Spleen (tissue), 11 donors: ENCODE measurements at regions not wholly inside any gene's neighbourhood (a gene's known extent, or its start where the extent isn't known, plus 50 kb on each side); places are given as distances from the start of the nearest gene placed in this dataset.

Experiments
- DNase-seq: peaks from one replicate; pipeline ENCODE4 v3.0.0-alpha.2; 2020
- H3K27ac ChIP-seq, 8 donors: fragments of 200-600 bp; sonication (generic) in 7 of 8; 1 replicate in 4 of 8; 2 replicates in 4 of 8; pipeline versions ENCODE4 v1.5.0 to v1.8.0; 2016 to 2021; ENCODE audit warnings: inconsistent platforms in 4 of 8, mild to moderate bottlenecking in 4 of 8, moderate library complexity in 1 of 8
- H3K27me3 ChIP-seq, 7 donors: fragments of 200-600 bp; sonication (generic) in 6 of 7; replicated peaks in 1 of 7; 1 replicate in 4 of 7; 2 replicates in 3 of 7; pipeline versions ENCODE4 v1.5.0 to v1.8.0; 2016 to 2021; ENCODE audit warnings: inconsistent platforms in 3 of 7, mild to moderate bottlenecking in 1 of 7
- H3K36me3 ChIP-seq, 6 donors: fragments of 200-600 bp; sonication (generic) in 5 of 6; 1 replicate in 4 of 6; 2 replicates in 2 of 6; pipeline versions ENCODE4 v1.5.0 to v1.8.0; 2016 to 2021; ENCODE audit warnings: inconsistent platforms in 2 of 6
- H3K4me1 ChIP-seq, 6 donors: fragments of 200-600 bp; sonication (generic) in 5 of 6; 1 replicate in 3 of 6; 2 replicates in 3 of 6; pipeline versions ENCODE4 v1.5.0 to v1.8.0; 2016 to 2021; ENCODE audit warnings: inconsistent platforms in 3 of 6
- H3K4me3 ChIP-seq, 8 donors: fragments of 200-600 bp; sonication (generic) in 7 of 8; 1 replicate in 4 of 8; 2 replicates in 4 of 8; pipeline versions ENCODE4 v1.5.0 to v1.8.0; 2016 to 2021; ENCODE audit warnings: inconsistent platforms in 4 of 8, mild to moderate bottlenecking in 4 of 8, moderate library complexity in 2 of 8
- H3K9me3 ChIP-seq, 8 donors: fragments of 200-600 bp; sonication (generic) in 7 of 8; 1 replicate in 4 of 8; 2 replicates in 4 of 8; pipeline versions ENCODE4 v1.5.0 to v1.8.0; 2016 to 2021; ENCODE audit warnings: inconsistent platforms in 4 of 8
- POLR2A ChIP-seq, 3 donors: fragments of 450-650 bp; IDR thresholded peaks; one replicate each; pipeline ENCODE4 v1.5.1; 2017; ENCODE audit warnings: antibody characterized with exemption in 3 of 3, mild to moderate bottlenecking in 1 of 3
- POLR2AphosphoS5 ChIP-seq, 3 donors: sonication (generic); formaldehyde crosslinking; IDR thresholded peaks; one replicate each; pipeline ENCODE4 v1.5.1; 2017; ENCODE audit warnings: antibody characterized with exemption in 3 of 3
- WGBS, 5 donors: extraction: QIAGEN DNeasy Blood & Tissue Kit in 3 of 5; methylation state at CpG; one replicate each; pipeline versions ENCODE4 v1.1.5 to v1.1.7; 2013 to 2018; 5-methylcytosine and 5-hydroxymethylcytosine counted together
- intact Hi-C: fragments of 100-400 bp; cut with DNase I; formaldehyde crosslinking; loops from one replicate; pipeline ENCODE4 v1.15.0; 2023; ENCODE audit warnings: low total_unique reads
- TF ChIP-seq, protein P1 (sequence below), 11 experiments: fragments of 200-600 bp in 7 of 11; fragments of 450-650 bp in 4 of 11; sonication (generic) in 4 of 11; IDR thresholded peaks in 8 of 11; conservative IDR thresholded peaks in 3 of 11; 1 replicate in 7 of 11; 2 replicates in 4 of 11; pipeline versions ENCODE4 v1.4.0 to v1.8.0; 2016 to 2021; ENCODE audit warnings: antibody characterized with exemption in 11 of 11, inconsistent platforms in 4 of 11, mild to moderate bottlenecking in 1 of 11
- donor health status: healthy with polysubstance abuse.
- donor health status: DM: no; HTN: no; CAD: no; lungs with moderate emphysema.
- donor health status: DM: no; HTN: no; CAD: no.
- donor health status: Bipolar disorder and iron deficiency.
- donor health status: healthy.
- donor health status: DM: no; HTN: no; CAD: no.
- donor health status: DM: yes; HTN: yes; CAD: no.

DNA sequence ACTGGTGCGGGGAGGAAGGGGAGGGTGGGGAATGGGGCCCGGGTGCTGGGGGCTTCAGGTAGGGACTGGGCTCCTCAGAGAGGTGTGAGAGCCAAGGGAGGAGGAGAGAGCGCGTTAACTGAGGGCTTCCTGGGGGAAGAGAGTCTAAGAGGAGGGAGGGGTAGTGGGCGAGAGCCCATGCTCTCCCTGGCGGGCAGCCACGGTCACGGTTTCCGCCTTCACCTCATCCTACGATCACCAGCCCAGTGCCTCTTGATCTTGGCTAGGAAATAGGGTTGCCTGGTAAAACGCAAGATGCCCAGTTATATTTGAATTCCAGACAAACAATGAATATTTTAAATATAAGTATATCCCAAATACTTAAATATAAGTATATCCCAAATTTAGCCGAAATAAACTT, 60.8 kb upstream of the GRPEL1 start:
- intact Hi-C loops, result no loop called here

GRCh38 chr4:7128234-7128633, 60.4 kb upstream of the GRPEL1 start:
- intact Hi-C loops, result no loop called here
- H3K9me3 ChIP-seq, result peaks cover 0 to 6% (median 3%) of the 10 kb centered on the region in 8 donors
- no peak for TF ChIP-seq POLR2AphosphoS5 (IDR thresholded peaks at IDR 0.05)
- TF ChIP-seq, protein P1, sequence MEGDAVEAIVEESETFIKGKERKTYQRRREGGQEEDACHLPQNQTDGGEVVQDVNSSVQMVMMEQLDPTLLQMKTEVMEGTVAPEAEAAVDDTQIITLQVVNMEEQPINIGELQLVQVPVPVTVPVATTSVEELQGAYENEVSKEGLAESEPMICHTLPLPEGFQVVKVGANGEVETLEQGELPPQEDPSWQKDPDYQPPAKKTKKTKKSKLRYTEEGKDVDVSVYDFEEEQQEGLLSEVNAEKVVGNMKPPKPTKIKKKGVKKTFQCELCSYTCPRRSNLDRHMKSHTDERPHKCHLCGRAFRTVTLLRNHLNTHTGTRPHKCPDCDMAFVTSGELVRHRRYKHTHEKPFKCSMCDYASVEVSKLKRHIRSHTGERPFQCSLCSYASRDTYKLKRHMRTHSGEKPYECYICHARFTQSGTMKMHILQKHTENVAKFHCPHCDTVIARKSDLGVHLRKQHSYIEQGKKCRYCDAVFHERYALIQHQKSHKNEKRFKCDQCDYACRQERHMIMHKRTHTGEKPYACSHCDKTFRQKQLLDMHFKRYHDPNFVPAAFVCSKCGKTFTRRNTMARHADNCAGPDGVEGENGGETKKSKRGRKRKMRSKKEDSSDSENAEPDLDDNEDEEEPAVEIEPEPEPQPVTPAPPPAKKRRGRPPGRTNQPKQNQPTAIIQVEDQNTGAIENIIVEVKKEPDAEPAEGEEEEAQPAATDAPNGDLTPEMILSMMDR (IDR thresholded peaks at IDR 0.05 in 8 of 11, conservative IDR thresholded peaks at IDR 0.05 in 3 of 11), result no peak
- no peak for TF ChIP-seq POLR2A (IDR thresholded peaks at IDR 0.05)
- no peak overlapping the region for H3K27ac ChIP-seq
- H3K36me3 ChIP-seq, result no peaks in the 10 kb centered on the region
- no peak for DNase-seq
- no peak overlapping the region for H3K4me3 ChIP-seq
- WGBS, 5 donors, result 75 to 84% (median 81%) methylated on average over 8 of the region's 8 CpGs
- peaks cover 0 to 2% (median 0%) of the 10 kb centered on the region in 7 donors for H3K27me3 ChIP-seq
- H3K4me1 ChIP-seq, result no peaks in the 10 kb centered on the region

More for the DNA sequence above, 60.8 kb upstream of the GRPEL1 start:
- TF ChIP-seq POLR2AphosphoS5 (IDR thresholded peaks at IDR 0.05) (no peak), POLR2A (IDR thresholded peaks at IDR 0.05) (no peak)
- TF ChIP-seq, protein P1 (IDR thresholded peaks at IDR 0.05 in 8 of 11, conservative IDR thresholded peaks at IDR 0.05 in 3 of 11), result no peak
- Histone ChIP-seq H3K4me1 (no peaks in the 10 kb centered on the region), H3K36me3 (no peaks in the 10 kb centered on the region), H3K4me3 (no peak overlapping the region), H3K27ac (no peak overlapping the region), H3K9me3 (peaks cover 0 to 8% (median 3%) of the 10 kb centered on the region in 8 donors), H3K27me3 (no peaks in the 10 kb centered on the region)
- WGBS, 5 donors, result 86 to 92% (median 87%) methylated on average over 12 of the region's 12 CpGs
- no peak for DNase-seq

DNA sequence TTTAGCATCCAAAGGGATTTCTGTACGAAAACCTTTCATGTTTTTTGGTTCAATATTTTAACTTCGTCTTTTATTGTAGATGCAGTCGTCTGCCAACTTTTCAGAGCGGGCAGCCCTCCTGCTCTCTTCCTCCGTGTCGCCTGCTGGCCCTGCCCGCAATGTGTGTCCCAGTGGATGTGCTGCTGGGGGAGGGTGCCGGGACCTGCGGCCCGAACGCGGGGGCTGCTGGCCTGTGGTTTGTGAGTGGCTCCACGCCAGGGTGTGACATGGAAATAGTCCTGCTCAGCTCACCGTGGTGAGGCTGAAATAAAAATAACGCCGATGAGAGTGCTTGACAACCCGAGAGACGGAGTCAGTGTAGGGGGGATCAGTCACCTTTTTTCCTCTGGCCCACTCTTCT, 59.7 kb upstream of the GRPEL1 start:
- intact Hi-C loops, result no loop called here
- peaks cover 0 to 8% (median 0%) of the 10 kb centered on the region in 7 donors for H3K27me3 ChIP-seq
- 75 to 83% (median 81%) methylated on average over 18 of the region's 18 CpGs for WGBS, 5 donors
- no peaks in the 10 kb centered on the region for H3K36me3 ChIP-seq
- H3K4me3 ChIP-seq, result no peak overlapping the region
- TF ChIP-seq POLR2A (IDR thresholded peaks at IDR 0.05) (no peak), POLR2AphosphoS5 (IDR thresholded peaks at IDR 0.05) (peak in 1 of 3 donors; percentile 27)
- no peak overlapping the region for H3K27ac ChIP-seq
- no peaks in the 10 kb centered on the region for H3K4me1 ChIP-seq
- no peaks in the 10 kb centered on the region for H3K9me3 ChIP-seq
- no peak for DNase-seq

DNA sequence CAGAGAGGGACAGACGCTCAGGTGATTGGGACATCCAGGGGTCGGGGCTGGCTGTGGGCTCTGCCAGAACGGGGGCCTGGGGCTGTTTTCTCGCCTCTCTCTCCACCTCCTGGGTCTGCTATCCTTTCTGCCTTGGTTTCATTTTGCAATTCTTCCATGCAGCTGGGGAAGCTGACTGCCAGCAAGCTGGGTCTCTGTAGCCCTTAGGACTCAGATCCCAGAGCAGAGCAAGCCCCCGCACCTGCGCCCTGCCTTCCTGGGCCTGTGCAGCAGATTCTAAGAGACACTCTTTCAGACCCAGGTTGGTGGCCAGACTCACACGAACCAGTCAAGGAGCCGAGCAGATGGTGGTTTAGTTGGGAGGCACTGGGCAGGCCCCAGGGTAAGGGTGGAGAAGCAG, 59.1 kb upstream of the GRPEL1 start:
- TF ChIP-seq POLR2A (IDR thresholded peaks at IDR 0.05) (no peak), POLR2AphosphoS5 (IDR thresholded peaks at IDR 0.05) (no peak)
- TF ChIP-seq, protein P1 (IDR thresholded peaks at IDR 0.05 in 8 of 11, conservative IDR thresholded peaks at IDR 0.05 in 3 of 11), result no peak
- H3K27me3 ChIP-seq, result peaks cover 0 to 12% (median 0%) of the 10 kb centered on the region in 7 donors
- no peaks in the 10 kb centered on the region for H3K4me1 ChIP-seq
- DNase-seq, result no peak
- WGBS, 5 donors, result 76 to 91% (median 81%) methylated on average over 8 of the region's 8 CpGs
- H3K27ac ChIP-seq, result no peak overlapping the region
- no peak overlapping the region for H3K4me3 ChIP-seq
- H3K9me3 ChIP-seq, result no peaks in the 10 kb centered on the region
- intact Hi-C loops, result no loop called here
- H3K36me3 ChIP-seq, result no peaks in the 10 kb centered on the region
